Smooth muscle cell of the brain vasculature (primary cell): ENCODE measurements at regions not wholly inside any gene's neighbourhood (a gene's known extent, or its start where the extent isn't known, plus 50 kb on each side); places are given as distances from the start of the nearest gene placed in this dataset.

Experiments
- DNase-seq: peaks from one replicate; pipeline ENCODE4 v3.0.0-alpha.2; 2012; ENCODE audit warnings: low read depth, low spot score

DNA sequence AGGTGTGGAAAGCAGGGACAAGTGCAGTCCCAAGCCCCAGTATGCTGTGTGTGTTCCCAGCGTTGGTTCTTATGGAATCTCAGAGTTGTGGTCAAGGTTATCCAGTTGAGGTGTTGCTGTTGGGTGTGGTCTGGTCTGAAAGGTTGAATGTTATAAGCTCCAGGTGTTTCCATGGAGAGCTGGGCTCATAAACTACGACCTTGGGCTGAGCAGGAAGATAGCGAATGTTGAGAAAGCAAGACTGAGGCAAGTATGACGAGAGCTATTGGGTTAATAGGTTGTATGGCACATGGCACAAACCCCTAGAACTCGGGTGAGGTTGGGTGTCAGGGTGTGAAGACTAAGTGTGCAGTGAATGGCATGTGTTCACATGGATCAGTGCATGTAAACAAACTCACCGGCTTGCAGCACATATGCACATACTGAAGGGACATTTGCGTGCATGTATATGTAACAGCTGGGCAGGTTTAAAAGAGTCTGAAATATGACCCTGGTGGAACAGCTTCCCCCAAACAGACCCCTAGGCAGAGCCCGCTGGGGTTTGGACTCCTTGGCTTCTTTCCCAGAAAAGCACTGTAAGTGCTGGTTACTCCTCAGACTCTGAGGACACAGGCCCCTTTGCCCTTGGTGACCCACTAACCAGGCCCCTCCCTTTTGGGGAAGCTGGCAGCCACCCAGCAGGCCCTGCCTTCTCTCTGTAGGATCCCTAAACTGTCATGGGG is 117.5 kb downstream of the NAV1 start:
- no peak for DNase-seq

DNA sequence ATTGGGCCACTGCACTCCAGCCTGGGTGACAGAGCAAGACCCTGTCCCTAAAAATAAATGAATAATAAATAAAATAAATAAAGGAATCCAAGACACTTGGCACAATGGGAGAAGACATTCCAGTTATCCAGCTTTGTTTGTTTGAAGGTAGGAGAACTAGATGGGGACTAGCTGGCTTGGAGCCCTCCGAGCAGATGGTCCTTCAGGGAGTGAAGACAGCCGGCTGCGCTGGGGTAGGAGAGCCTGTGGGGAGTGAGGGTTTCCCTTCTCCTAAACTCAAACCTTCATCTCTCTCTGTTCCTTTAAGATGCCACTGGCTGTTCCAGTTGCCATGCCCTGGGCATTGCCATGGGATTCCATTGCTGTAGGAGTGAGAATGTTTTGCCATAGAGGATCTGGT is 120.6 kb downstream of the NAV1 start:
- DNase-seq, result no peak

DNA sequence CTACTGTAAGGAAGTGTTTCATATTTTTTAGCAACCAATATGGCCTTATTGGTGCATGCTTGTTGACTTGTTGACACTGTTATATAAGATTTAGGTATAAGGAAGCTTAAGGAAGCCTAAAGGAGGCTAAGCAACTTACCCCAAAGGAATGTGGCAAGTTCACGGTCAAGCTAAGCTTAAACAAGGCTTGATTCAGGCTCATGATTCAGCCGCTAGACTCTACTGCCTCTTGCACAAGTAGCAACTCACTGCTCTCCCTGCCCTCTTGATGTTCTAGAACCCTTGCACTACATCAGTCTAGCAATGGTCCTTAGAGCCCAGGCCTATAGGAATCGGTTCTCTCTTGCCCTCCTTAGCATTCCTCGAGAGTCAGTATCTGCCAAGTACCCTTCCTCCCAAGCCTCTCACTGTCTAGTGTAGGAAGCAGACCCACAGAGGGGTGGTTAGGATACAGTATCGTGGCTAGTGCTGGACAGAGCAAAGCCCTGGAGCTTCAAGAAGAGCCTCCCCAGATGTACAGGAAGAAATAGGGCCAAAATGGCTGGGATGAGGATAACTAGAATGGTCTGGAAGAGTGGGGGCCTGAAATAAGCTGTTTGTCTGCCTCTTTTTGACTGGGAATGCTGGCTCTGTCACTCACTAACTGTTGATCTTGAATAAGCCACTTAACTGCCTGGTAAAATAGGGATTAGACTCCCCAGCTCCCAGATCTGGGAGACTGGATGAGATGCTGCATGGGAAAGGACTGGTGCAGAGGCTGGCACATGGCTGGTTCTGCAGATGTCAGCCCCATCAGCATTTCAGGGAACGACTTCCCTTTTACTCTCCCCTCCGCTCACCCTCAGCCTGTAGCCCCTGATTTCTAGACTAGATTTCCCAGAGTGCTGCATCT is 122.2 kb downstream of the NAV1 start:
- no peak for DNase-seq

DNA sequence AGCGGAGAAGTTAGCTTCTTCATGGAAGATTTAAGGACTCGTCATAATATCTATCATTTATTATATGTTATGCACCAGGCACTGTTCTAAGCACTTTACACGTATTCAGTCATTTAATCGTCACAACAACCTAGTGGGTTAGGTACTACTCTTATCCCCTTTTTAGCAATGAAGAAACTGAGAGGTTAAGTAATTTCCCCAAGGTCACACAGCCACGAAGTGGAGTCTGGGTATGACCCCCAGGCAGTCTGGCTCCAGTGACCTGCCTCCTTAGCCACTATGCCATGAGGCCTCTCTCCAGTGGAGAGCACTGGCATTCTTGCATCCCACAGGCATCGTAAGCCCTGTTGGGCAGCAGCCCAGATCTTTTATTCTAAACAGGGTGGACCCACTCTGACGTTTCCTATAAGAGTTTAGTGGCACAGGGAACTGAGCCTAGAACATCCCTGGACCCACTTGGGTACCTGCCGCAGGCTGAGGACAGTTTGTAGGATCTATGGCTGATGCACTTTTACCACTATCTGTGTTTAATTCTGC is 123.0 kb downstream of the NAV1 start:
- DNase-seq, result no peak

DNA sequence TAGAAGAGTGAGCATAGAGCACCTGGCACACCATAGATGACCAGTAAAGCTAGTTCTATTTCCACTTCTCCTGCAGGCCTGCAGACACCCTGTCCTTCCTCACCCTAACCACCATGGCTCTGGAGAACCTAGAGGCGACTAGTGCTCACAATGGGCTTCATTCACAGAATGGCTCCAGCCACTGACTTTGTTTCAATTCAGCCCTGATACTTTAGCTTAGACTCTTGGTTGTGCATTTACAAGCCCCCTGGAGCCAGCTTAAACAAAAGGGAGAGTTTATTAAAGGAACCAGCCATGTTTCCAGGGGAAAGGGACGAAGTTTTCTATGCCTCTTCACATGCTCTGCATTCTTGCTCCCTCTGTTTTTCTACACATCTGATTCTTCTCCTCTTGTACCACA is 123.7 kb downstream of the NAV1 start:
- no peak for DNase-seq

DNA sequence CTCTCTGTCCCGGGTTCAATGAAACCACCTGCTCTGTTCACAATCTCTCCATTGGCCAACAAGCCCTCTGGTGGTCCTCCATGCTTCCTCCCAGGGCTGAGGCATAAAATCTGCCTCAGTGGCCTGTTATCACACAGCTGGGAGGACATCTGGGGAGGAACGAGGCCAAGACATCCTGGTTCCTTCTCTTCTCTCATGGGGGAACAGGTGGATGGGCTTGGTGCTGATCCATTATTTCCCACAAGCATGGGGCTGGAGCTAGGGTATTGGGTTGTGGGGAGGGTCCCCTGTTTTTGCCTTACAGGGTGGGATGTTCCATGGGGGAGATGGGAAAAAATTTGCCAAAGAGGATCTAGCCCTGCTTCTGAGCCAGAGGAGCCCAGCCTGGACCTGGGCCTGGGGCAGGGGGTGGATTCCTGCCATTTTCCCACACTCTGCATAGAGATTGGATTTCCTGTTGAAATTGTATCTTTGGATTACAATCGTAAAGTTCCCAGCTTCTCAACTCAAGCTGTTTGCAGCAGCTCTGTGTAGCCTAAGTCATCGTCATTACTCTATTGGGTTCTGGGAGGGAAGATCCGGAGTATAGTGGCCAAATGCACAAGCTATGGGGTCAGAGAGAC is 124.7 kb downstream of the NAV1 start:
- no peak for DNase-seq

DNA sequence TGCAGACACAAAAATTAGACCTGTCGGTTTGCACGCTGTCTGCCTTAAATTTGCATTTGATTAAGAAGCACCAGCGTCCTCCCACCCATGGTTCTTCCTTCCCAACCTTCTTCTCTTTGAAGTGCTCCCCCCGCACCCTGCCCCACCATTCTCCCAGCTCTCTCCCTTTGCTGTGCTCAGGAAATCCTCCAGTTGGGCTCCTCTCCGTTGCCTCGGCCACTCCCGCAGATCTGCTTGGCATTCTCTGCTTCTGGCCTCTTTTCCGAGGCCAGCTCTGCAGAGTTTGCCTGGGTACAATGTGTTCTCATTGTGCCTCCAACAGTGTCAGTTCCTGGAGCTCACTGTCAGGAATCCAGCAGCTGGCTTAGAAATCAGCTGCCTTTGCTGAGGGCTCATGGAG is 126.1 kb downstream of the NAV1 start:
- DNase-seq, result no peak

DNA sequence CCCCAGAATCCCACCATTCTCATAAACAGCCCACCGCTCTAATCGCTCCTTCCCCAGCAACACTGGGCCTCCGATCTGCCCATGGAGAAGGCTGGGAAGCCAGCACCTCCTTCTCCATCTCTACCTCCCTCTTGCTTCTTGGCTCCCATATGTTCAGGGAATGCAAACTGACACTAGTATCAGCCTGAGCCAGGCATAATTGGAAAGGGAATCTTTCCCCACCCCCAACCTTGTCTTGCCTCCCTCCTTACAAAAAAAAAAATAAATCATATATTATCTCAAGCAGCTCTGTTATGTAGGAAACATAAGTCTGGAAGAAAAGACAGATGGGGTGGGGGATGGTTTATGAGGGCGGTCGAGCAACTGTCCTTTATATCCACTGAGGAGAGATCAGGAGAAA is 127.2 kb downstream of the NAV1 start:
- DNase-seq, result no peak

DNA sequence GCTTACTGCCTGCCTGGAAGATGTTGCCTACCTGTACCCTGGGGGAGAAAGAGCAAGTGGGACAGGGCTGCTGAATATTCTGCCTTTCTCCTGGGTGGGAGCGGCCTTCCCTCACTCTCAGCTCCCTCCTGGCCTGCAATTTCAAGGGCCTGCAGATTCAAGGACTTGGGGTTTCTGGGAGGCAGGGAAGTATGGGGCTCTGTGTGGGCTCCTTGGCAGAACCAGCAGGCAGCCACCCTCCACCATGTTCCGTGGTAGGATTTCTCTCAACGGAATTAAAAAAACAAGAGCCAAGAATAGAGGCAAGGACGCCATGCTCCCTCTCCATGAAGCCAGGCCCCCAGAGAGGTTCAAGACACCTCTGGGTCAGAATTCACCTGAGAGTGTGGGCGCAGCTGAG is 127.7 kb downstream of the NAV1 start:
- DNase-seq, result no peak

DNA sequence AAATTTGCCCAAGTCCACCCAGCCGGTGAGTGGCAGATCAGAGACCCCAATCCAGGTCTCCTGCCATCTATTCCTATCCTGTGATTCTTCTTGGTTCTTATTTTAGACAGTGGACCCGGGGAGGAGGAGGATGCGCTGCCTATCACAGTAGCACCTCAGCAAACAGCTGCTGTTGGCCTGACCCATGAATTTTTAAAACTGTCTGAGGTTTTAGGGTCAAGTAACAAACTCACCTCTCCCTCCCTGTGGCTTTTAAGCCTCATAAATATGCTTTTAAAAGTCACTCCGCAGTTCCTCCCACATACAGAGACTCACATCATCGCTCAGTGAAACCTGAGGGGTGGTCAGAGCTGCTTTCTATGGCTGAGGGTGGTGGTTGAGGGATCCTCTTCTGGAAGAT is 128.6 kb downstream of the NAV1 start:
- no peak for DNase-seq

DNA sequence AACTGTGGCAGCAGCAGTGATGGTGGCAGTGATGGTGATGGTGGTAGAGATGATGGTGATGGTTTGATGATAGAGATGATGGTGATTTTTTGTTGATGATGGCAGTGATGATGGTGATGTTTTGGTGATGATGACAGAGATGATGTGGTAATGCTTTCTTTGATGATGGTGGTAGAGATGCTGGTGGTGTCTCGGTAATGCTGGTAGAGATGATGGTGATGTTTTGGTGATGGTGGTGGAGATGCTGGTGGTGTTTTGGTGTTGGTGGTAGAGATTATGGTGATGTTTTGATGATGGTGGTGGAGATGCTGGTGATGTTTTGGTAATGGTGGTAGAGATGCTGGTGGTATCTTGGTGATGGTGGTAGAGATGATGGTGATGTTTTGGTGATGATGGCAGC is 131.6 kb downstream of the NAV1 start:
- DNase-seq, result no peak

DNA sequence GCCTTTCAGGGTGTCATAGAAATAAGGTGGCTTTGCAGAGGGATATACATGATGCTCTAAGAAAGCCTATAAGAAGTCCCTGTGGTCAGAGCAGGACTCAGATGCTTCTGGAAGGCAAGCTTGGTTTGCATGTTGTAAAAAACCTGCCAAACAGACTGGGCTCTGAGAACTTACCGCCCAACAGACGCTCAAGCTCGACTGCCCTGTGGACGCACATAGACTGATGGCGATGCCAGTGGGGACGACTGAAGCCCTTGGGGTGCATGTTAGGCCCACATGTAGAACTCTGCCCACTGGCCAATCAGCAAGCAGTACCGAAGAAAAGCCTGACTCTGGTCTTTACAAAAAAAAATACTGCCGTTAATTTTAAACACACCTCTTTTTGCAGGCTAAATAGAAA is 133.8 kb downstream of the NAV1 start:
- no peak for DNase-seq

DNA sequence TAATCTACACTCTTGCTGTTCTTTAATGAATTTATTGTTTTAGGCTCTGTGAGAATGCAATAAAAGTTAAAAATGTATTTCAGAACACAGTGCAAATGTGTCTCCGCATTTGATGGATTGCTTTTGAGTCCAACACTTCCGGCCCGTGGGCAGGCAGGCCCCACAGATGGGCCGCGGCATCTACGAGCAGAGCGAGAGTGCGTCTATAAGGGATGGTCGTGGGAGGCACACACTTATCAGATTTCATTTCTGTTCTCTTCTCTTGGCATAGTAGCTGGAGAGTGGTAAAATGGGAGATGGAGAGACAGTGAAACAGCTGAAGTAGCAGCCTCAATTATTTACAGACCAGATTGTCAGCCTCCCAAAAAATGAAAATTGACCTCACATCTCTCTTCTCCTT is 134.2 kb downstream of the NAV1 start:
- DNase-seq, result no peak

DNA sequence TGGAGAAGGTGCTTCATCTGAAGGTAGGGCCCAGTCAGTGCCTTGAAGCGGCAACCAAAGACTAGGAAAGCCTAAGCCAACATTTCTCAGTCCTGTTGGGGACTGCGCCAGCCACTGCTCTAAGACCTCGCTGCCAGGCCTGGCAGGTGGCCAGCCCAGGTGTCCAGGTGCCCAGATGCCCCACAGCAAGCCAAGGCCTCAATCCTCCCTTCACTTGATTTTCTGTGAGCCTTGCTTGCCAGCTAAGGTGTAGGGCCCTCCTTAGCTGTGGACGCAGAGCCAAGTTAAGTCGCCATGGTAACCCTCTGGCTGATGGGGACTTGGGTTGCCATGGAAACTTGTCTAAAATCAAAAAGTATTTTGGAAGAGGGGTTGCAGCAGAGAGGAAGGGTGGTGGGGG is 135.0 kb downstream of the NAV1 start:
- DNase-seq, result no peak

DNA sequence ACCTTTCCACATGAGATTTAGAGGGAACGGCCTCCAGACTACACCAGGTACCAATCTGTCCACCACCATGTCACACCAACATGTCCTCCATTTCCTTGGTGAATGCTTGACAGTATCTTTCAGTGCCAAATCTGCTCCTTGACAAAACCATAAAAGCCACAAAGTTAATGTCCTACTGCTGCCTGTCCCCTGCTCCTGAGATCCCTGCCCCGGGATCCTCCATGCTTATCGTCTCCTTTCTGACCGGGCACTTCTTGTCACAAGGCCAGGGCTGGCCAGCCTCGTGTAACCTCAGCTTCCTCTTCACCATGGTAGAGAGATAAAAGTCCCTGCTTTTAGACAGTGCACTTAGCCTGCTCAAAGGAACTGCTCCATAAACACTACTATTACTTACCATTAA is 136.2 kb downstream of the NAV1 start:
- DNase-seq, result no peak

DNA sequence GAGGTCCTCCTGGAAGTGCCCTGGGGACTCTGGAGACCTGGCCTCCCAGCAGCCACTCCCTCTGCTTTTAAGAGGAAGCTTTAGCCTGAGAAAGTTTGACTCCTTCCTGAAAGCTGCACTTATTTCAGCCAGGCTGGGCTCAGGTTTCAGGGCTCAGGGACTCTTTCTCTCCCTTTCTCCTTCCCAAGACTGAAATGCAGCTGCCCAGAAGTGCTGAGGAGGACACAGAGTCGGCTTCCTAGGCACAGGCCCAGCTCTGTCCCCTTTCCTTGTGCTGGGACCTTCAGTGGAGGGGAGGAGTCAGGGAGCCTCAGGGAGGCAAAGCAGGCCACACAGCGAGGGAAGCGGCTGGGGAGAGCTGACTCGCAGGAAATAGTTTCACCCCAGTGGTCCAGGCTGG is 137.3 kb downstream of the NAV1 start:
- no peak for DNase-seq

DNA sequence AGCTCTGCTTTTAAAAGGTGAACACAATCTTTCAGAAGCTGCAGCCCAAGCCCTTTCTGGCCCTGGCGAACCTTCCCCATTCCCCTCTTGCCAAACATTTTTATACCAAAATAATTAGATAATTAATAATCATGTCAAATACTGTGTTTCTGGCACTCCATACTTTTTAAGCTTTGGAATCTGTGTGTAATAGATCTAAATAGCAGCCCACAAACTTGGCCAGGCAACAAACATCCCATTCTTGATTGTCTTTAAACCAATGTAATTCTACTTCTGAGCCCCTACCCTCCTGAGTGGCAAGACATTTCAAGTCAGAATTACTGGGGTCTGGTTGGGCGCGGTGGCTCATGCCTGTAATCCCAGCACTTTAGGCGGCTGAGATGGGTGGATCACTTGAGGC is 137.7 kb downstream of the NAV1 start:
- DNase-seq, result no peak

DNA sequence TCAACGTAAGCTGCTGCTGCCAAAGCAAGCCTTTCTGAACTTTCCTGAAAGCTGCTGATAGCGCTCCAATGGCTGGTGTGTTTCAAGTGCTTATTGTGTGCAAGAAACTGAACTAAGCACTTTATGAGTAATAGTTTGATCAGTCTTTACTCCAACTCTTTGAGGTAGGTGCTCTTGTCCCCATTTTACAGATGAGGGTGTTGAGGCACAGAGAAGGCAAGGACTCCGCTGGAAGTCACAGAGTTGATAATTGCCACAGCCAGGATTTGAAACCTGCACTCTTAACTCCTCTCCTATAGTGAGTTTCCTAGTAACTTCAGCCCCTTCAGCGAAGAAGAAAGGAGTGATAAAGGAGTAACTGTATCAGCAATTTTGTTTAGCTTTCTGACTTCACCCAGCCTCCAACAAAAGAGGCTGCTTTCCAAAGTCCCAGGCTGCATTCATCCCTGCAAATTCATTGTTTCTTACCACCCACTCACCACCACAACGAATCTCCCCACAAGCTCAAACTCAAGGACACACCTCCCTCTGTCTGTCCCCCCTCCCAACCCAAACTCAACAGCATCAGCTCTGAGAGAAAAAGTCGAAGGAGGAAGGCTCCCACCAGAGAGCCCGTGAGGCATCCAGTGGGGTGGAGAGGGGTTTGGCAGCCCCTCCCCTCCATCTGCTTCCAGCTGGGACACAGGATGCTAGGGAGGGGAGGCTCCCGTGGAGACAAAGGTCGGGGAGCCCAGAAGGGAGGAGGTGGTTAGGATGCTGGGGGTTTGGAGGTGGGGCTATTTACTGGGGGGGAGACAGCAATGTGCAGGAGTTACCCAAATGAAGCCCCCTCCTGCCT is 139.6 kb downstream of the NAV1 start:
- no peak for DNase-seq

DNA sequence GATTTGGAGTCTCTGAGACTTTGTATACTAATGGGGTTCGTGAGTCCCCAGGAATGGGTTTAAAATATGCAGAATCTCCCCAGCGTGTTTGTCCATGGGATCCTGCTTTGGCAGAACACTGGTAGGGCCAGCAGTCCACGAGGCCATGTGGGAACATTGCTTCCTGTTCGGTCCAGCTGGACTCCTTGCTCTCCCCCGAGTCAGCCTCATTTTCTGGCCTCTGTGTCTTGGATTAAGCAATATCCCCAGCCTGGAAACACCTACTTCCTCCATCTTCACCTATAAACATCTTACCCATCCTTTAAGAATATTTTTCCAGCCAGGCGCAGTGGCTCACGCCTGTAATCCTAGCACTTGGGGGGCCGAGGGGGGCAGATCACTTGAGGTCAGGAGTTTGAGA is 142.4 kb downstream of the NAV1 start:
- DNase-seq, result no peak

DNA sequence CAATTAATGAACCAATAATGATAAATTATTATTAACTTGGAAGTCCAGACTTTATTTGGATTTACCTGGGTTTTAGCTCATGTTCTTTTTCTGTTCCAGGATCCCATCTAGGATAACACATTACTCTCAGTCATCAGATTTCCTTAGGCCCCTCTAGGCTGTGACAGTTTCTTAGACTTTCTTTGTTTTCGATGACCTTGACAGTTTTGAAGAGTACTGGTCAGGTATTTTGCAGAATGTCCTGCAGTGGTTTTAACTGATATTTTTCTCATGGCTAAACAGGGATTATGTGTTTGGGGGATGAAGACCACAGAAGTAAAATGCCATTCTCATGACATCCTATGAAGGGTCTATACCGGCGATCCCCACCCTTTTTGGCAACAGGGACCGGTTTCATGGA is 144.0 kb downstream of the NAV1 start:
- DNase-seq, result no peak

DNA sequence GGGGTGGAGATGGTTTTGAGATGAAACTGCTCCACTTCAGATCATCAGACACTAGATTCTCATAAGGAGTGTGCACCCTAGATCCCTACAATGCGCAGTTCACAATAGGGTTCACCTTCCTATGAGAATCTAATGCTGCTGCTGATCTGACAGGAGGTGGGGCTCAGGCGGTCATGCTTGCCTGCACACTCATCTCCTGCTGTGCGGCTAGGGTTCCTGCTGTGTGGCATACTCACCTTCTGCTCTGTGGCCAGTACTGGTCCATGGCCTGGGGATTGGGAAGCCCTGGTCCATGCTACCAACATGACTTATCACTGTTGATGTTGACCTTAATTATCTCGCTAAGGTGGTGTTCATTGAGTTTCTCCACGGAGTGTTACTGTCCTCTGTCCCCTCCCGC is 144.5 kb downstream of the NAV1 start:
- DNase-seq, result no peak

DNA sequence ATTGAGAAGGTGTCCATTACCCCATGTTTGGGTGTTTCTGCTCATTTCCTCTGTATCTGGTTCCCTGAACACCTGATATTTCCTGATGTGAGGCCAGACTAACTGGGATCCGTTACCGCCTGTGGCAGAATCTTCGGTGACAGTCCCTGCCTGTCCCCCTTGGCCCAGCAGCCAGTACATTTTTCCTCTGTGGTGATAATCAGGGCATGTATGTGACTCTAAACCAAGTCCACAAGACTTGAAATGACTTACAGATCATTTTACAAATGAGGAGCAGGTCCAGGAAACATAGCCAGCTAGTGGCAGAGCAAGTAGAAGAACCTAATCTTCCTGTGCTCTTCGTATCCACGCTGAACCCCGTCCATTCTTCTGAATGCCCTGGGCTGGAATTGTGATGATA is 143.5 kb upstream of the IPO9 start:
- no peak for DNase-seq
